ENCODE measurements at regions not wholly inside any gene's neighbourhood (a gene's known extent, or its start where the extent isn't known, plus 50 kb on each side); places are given as distances from the start of the nearest gene placed in this dataset.
"Not testable (repeated sequence)": the region's sequence is repeated elsewhere in the genome, so short reads cannot be mapped to it uniquely, and the experiment has no call there.

GRCh38 chr2:144785253-144785652 is 265.3 kb upstream of the ZEB2 start:
- DNase-seq: no peak

- DNase-seq: no peak
These were observed 261.1 kb upstream of the ZEB2 start for GRCh38 chr2:144780983-144781382.

GRCh38 chr2:144776766-144777165 is 256.8 kb upstream of the ZEB2 start:
- DNase-seq: no peak

- no peak for DNase-seq
These were observed 254.9 kb upstream of the ZEB2 start for GRCh38 chr2:144774809-144775208.

GRCh38 chr2:144771348-144771747 is 251.4 kb upstream of the ZEB2 start:
- no peak for DNase-seq

GRCh38 chr2:144770616-144771230 is 250.8 kb upstream of the ZEB2 start:
- no peak for DNase-seq

GRCh38 chr2:144760939-144761338 is 241.0 kb upstream of the ZEB2 start:
- not testable (repeated sequence) for DNase-seq

GRCh38 chr2:144759746-144760145 is 239.8 kb upstream of the ZEB2 start:
- no peak for DNase-seq

- not testable (repeated sequence) for DNase-seq
These were observed 238.3 kb upstream of the ZEB2 start for GRCh38 chr2:144758196-144758595.

GRCh38 chr2:144753416-144753815 is 233.5 kb upstream of the ZEB2 start:
- no peak for DNase-seq

- DNase-seq: no peak
These were observed 231.4 kb upstream of the ZEB2 start for GRCh38 chr2:144751142-144751905.

- no peak for DNase-seq
These were observed 229.3 kb upstream of the ZEB2 start for GRCh38 chr2:144749188-144749587.

- no peak for DNase-seq
These were observed 228.5 kb upstream of the ZEB2 start for GRCh38 chr2:144748443-144748842.

- DNase-seq: no peak
These were observed 227.7 kb upstream of the ZEB2 start for GRCh38 chr2:144747571-144747970.

GRCh38 chr2:144745424-144745823 is 225.5 kb upstream of the ZEB2 start:
- DNase-seq: no peak

- DNase-seq: no peak
These were observed 218.8 kb upstream of the ZEB2 start for GRCh38 chr2:144738749-144739148.

GRCh38 chr2:144730711-144731110 is 210.8 kb upstream of the ZEB2 start:
- DNase-seq: no peak

- DNase-seq: not testable (repeated sequence)
These were observed 204.5 kb upstream of the ZEB2 start for GRCh38 chr2:144724460-144724859.

- DNase-seq: no peak
These were observed 198.5 kb upstream of the ZEB2 start for GRCh38 chr2:144718376-144718775.

- DNase-seq: no peak
These were observed 196.1 kb upstream of the ZEB2 start for GRCh38 chr2:144715992-144716391.

GRCh38 chr2:144713410-144713809 is 193.5 kb upstream of the ZEB2 start:
- no peak for DNase-seq

- no peak for DNase-seq
These were observed 192.6 kb upstream of the ZEB2 start for GRCh38 chr2:144712550-144712940.

GRCh38 chr2:144711630-144712549 is 192.0 kb upstream of the ZEB2 start:
- DNase-seq: no peak

- no peak for DNase-seq
These were observed 191.2 kb upstream of the ZEB2 start for GRCh38 chr2:144711084-144711483.
